GM19455 (cell line): ENCODE measurements at regions not wholly inside any gene's neighbourhood (a gene's known extent, or its start where the extent isn't known, plus 50 kb on each side); places are given as distances from the start of the nearest gene placed in this dataset.

ENCODE experiments used
- ATAC-seq: cut with Tn5 transposase; IDR thresholded peaks from one replicate; pipeline ENCODE4 v1.9.1; 2021; ENCODE audit not compliant: unreplicated experiment

DNA sequence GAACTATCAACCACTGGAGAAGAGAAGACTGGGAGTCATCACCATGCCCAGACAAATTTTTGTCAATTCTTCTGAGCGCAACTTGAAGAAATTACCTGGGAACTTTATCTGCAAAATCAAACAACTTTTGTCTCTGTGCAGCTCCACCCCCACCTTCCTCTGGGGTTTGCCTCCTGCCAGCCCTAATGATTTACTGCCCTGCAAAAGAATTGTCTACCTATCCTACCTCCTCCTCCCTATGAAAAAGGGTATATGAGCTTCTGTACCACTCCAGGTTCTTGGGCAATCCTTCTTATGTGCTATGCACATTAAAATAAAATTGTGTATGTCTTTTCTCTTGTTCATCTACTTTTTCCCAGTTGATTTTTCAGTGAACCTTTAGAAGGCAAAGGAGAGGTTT is 191.9 kb downstream of the URB2 start:
- no peak for ATAC-seq

DNA sequence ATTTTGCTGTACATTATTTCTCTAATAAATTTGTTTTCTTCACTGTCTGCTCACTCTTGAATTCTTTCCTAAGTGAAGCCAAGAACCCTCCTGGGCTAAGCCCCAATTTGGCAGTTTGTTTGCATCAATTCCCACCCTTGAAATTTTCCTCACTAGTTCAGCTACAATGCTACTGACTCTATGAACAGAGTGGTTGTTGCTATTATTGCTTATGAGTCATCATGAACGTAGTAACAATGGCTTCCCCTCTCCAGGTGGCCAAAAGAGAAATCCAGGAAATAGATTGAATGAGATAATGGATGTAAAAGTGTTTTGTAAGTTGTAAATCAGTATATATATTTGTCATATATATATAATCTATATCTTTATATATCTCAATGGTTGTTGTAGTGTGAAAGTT is 193.0 kb downstream of the URB2 start:
- no peak for ATAC-seq

GRCh38 chr1:229822026-229822425 is 196.0 kb downstream of the URB2 start:
- no peak for ATAC-seq

DNA sequence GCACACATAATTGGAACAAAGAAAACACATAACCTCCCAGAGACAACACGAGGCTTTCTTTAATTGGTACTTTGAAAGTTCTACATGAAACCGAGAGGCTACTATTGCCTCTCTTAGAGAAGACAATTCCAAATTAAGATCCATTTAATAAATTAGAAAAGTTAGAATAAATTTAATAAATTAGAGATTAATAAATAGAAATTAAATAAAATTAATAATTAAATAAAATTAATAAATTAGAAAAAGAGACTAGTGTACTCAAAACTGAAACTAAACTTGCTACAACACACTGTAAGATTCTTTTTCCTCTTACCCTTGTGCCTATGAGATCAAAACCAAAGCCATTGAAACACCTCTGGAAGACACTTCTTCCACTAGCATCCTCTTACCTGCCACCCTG is 199.0 kb downstream of the URB2 start:
- ATAC-seq = no peak

DNA sequence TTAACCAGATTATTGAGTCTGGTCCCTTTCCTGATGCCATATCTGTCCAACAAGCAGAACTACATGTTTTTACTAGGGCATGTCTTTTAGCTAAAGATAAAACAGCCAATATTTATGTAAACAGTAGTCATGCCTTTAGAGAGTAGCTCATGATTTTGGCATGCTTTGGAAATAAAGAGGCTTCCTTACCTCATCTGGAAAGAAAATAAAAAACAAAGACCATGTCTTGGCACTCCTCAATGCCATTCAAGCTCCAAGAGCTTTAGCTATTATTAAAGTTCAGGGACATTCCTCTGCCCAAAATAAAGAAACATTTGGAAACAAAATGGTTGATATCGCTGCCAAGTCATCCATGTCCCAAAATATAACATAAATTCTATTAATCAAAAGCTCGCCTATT is 202.4 kb downstream of the URB2 start:
- ATAC-seq = no peak

DNA sequence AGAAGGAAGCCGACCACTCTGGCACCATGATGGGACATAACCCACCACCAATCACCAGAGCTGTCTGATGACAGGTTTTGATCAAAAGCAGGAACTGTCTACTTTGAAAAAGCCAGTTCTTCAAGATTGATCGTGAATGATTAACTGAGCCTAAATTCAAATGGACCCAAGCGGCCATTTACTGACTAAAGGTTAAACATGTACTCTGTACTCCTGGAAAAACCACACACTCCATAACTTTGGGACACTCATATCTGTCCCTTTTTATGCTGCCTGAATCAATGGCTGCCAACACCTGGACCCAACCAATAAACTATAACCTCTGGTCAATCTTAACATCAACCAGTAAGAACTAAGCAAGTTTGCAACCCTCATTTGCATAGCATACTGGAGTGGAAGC is 206.6 kb downstream of the URB2 start:
- no peak for ATAC-seq

DNA sequence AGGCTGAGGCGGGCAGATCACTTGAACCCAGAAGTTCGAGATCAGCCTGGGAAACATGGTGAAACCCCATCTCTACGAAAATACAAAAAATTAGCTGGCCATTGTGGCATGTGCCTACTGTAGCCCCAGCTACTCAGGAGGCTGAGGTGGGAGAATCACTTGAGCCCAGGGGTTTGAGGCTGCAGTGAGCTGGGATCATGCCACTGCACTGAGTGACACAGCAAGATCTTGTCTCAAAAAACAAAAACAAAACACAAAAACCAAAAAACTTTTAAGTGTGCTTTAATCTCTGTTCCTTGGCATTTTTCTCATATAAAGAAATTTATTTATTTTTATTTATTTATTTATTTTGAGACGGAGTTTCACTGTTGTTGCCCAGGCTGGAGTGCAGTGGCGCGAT is 208.2 kb downstream of the URB2 start:
- no peak for ATAC-seq

DNA sequence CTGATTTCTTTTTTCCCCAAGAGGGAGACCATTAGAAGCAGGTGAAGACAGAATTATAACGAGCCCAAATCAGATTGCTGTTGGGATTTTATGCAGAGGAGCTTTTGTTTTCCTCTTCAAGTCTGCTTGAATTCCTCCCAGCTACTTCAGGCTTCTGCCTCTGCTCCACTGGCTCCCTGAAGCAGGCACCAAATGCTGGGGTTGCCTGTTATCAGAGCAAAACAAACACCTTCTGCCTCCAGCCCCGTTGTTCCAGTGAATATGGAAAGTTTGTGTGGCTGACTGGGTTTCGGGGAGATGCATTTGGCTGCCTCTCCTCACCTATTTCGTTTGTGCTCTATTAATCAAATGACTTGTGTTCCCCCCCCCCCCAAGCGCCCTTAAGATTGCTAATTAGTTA is 209.2 kb downstream of the URB2 start:
- no peak for ATAC-seq

DNA sequence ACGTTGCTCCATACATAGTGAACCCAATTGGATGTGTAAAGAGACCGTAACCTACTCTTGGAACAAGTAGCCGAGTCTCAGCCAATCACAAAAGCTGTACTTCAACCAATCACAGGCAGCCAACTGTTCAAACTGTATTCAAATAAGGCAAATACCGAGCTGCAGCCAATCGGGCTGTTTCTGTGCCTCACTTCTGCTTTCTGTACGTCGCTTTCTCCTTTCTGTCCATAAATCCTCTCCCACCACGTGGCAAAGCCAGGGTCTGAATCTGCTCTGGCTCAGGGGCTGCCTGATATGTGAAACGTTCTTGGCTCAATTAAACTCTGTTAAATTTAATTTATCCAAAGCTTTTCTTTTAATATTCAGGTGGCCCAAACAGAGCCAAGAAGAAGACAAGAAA is 210.3 kb downstream of the URB2 start:
- ATAC-seq = no peak

GRCh38 chr1:229838204-229838603 is 212.2 kb downstream of the URB2 start:
- ATAC-seq = no peak

DNA sequence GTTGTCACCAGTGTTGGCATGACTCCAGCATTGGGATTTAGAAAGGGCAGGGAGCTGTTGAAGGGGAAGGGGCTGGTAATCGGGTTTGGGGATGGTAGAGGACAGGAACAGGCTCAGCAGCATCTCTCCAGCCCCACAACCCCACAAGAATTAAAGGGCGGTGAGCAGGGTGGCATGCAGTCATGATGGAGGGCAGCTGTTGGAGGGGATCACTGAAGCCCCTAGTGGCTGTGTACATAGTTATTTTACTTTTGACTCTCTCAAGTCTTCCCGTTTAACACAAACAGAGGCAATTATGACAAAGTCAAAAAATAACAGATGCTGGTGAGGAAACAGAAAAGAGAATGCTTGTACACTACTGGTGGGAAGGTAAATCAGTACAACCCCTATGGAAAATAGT is 213.8 kb downstream of the URB2 start:
- ATAC-seq = no peak

DNA sequence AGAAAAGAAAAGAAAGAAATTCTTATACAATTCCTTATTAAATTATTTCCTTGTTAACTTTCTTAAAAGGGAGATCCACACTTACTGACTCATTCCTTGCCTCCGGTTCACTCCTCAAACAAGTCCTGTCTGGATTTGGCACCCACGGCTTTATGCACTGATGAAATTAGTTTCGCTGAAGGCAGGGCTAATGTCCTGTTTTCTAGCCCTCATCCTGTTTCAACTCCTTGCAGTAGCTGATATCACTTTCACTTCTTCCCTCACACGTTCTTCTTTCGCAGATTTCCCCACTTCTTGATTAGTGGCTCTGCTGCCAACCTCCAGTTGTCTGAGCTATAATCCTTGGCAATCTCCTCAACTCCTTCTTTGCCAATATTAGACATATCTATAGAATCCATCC is 215.2 kb downstream of the URB2 start:
- no peak for ATAC-seq

DNA sequence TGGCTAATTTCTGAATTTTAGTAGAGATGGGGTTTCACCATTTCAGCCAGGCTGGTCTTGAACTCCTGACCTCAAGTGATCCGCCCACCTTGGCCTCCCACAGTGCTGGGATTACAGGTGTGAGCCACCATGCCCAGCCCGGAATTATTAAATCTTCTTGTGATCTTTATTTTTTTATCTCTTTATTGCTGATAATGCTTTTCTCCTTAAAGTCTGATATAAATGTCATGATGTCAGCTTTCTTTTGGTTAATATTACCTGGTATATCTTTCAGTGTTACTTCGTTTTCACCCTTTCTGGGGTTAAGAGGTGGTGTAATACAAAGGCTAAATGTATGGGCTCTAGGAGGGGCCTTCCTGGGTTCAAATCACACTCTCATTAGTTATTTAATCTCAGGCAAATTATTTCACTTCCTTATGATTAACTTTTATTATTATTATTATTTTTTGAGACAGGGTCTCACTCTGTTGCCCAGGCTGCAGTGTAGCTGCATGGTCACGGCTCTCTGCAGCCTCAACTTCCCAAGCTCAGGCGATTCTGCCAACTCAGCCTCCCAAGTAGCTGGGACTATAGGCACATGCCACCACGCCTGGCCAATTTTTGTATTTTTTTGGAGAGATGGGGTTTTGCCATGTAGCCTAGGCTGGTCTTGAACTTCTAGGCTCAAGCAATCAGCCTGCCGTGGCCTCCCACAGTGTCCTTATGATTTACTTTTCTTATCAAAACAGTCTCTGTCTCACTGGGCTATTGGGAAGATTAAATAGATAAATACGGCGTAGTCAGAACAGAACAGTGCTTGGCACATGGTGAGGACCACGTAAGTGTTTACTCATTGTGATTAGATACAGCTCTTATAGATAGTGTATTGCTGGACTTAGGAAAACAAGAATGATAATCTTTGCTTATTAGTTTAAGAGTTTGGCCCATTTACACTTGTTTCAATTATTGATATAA is 216.5 kb downstream of the URB2 start:
- no peak for ATAC-seq

DNA sequence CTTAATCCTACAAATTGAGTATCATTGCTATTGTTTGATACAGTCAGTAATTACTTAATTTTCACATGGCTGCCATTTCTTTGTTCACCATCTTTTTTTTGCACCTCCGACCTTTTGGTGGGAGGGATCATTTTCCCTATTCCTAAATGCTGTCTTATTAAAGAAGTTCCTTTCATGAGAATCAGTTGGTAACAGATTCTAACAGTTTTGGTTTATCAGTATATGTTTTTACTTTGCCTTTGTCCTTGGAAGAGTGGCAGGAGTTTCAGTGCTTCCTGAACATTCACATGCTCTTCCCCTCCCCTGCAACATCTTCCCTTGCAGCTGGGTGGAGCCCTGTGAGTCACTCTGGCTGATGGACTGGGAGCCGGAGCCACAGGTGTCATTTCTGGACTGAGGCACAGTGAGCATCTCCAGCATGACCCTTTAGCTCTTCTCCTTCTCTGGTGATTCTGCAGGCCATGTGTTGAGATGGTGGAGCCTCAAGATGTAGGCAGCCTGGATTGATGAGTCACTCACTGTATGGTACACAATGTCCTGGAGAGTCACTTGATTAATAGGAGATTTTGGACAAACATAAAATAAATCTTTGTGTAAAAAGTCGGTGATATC is 217.7 kb downstream of the URB2 start:
- ATAC-seq = no peak

DNA sequence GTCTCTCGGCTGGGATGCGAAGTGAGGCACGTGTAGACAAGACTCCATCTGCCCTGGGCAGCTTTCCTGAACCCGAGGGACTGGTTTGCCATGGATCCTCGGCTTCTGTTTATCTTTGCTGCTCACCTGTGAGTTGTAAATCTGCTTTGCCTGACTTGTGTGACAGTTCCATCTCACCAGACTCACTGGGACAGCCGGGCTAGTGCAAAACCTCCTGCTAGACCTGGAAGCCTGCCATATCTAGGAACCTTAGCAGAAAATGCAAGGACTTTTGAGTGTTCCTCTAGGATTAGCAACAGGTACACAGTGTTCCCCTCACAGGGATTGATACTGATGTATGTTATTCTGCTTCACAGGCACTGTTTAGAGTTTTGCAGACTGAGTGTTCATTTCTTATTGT is 218.6 kb downstream of the URB2 start:
- no peak for ATAC-seq

DNA sequence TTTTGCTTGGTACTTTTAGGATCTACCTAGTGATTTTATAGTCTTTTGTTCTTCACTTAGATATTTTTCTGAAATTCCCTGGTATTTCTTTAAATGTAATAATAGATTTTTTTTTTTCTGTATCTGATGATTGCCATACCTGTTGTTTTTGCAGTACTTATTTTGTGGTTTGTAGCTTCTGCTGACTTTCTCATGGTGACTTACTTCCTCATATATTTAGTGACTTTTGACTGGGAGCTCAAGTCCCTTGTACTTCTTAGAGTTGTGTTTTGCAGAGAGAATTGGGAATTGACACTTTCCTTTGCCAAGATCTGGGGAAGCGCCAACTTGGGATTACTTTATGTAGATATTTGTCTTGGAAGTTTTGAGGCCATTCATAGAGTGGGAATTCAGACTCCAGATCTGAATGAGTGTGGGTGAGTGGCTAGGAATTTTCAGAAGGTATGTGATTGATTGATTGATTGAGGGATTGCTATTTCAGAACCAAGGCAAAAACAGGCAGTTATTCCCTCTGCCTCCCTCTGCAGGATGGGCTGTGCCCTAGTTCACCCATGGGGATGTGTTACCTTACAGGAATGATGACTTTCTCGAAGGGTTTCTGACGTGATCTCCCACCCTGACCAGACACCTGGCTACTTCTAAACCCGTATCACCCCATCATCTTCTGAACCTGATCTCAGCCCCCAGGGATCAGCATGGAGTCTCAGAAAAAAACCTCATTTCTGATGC is 219.5 kb downstream of the URB2 start:
- ATAC-seq = no peak

GRCh38 chr1:229846351-229846750 is 220.3 kb downstream of the URB2 start:
- ATAC-seq = no peak

DNA sequence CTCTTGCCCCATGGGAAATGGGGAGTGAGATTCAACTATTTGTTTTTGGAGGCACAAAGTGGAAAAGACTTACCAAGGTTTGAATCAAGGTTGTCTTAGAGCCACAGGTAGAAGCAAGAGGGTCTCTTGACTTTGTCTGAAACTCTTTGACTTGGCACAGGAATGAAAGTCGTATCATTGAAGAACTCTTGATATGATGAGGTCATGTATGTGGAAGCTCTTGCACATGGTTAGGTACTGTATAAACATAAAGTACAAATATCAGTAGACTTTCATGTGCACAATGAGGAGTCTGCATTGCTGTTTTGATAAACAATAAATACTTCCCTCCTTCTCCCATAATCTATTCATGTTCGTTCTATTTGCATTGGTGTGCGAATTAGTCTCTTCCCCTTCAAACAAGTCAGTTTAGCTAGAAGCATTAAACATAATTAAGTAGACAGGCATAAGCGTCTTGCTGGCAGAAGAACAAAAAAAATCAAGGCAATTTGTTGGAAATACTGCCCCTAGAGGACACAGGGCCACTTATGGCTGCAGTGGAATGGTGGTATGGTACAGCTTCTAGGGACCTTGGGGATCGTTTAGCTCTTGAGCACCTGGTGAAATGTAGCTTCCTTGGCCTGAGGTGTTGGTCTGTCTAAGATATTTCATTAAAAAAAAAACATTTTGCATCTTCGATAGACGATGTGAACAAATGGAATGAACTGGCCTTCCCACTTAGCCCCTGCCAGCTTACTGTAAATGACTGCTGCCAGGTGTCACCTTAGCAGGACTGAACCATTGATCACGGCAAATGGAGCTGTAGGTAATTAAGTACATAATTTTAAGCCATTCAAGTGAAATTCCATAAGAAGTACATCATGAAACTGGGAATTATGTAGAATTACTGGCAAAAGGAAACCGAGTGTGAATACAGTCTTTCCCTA is 218.0 kb upstream of the GALNT2 start:
- ATAC-seq = no peak

- ATAC-seq = no peak
Measured at GRCh38 chr1:229851511-229851910, 215.5 kb upstream of the GALNT2 start.

DNA sequence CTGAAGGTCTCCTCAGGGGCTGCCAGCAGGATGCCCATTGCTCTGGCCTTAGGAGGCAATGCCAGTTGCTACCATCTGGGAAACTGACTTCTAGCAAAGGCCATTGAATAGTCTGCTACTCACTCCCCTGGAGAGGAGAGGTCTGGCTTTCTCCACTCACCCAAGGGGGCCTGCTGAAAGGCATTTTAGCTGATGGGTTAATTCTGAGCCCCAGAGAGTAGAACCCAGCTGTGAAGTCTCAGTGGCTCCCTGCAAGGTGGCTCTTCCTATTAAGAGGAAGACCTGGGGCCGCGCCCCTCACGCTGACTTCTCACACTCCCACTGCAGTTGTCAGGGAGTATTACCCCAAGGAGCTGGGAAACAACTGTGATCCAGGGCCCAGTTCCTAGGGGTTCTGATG is 213.3 kb upstream of the GALNT2 start:
- ATAC-seq = no peak

DNA sequence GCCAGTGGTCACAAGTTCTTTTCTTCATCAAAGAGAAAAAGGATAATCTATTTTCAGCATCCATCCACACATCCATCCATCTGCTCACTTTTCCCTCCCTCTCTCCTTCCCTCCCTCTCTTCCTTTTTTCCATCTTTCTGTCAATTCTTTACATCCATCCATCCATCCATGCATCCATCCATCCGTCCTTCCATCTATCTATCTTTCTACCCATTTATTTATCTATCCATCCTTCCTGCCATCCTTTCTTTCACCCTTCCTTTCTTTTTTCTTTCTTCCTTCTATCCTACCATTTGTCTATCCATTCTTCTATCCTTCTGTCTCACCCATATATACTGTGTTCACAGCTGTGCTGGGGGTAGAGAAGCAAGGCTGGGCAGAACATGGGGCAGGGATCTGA is 212.4 kb upstream of the GALNT2 start:
- ATAC-seq = no peak
